Mesodermal cell (in vitro differentiated cells): ENCODE measurements at regions not wholly inside any gene's neighbourhood (a gene's known extent, or its start where the extent isn't known, plus 50 kb on each side); places are given as distances from the start of the nearest gene placed in this dataset.

Source experiments
- H3K27ac ChIP-seq: 2 replicates; pipeline ENCODE4 v1.7.0; 2013; ENCODE audit warnings: mild to moderate bottlenecking, low read depth, low read length, moderate library complexity; ENCODE audit not compliant: severe bottlenecking
- H3K36me3 ChIP-seq: 2 replicates; pipeline ENCODE4 v1.7.1; 2013; ENCODE audit warnings: mild to moderate bottlenecking, low read length, moderate library complexity; ENCODE audit not compliant: control insufficient read depth, insufficient read depth
- H3K4me1 ChIP-seq: one replicate; pipeline ENCODE4 v1.7.1; 2013; ENCODE audit warnings: mild to moderate bottlenecking, low read length; ENCODE audit not compliant: insufficient read depth, control insufficient read depth, poor library complexity, severe bottlenecking
- H3K4me3 ChIP-seq: 2 replicates; pipeline ENCODE4 v1.7.0; 2013; ENCODE audit warnings: low read length, control low read depth, mild to moderate bottlenecking; ENCODE audit not compliant: insufficient read depth, poor library complexity, severe bottlenecking; ENCODE audit errors: extremely low read depth
- H3K9me3 ChIP-seq: 2 replicates; pipeline ENCODE4 v1.7.1; 2013; ENCODE audit warnings: mild to moderate bottlenecking, low read length, moderate library complexity; ENCODE audit not compliant: control insufficient read depth
- WGBS, 2 experiments: methylation state at CpG; one replicate each; pipeline ENCODE4 v1.1.5; 2013; ENCODE audit warnings: missing lambda C conversion rate in 2 of 2; ENCODE audit not compliant: insufficient coverage in 2 of 2; 5-methylcytosine and 5-hydroxymethylcytosine counted together

GRCh38 chr2:204027091-204027490 lies 90.5 kb downstream of the ICOS start:
- WGBS, 2 experiments = 92 to 100% methylated on average over 3 of the region's 3 CpGs
- no peaks in the 10 kb centered on the region for H3K9me3 ChIP-seq
- no peak overlapping the region for H3K27ac ChIP-seq
- no peaks in the 10 kb centered on the region for H3K4me1 ChIP-seq
- H3K4me3 ChIP-seq = no peak overlapping the region
- H3K36me3 ChIP-seq = no peaks in the 10 kb centered on the region

GRCh38 chr2:204030322-204030721 lies 93.8 kb downstream of the ICOS start:
- Histone ChIP-seq H3K9me3 (no peaks in the 10 kb centered on the region), H3K4me1 (no peaks in the 10 kb centered on the region), H3K27ac (no peak overlapping the region), H3K4me3 (no peak overlapping the region), H3K36me3 (no peaks in the 10 kb centered on the region)
- 85 to 100% methylated on average over 1 of the region's 2 CpGs for WGBS, 2 experiments

GRCh38 chr2:204031056-204031455 lies 94.5 kb downstream of the ICOS start:
- Histone ChIP-seq H3K9me3 (no peaks in the 10 kb centered on the region), H3K4me3 (no peak overlapping the region), H3K27ac (no peak overlapping the region), H3K4me1 (no peaks in the 10 kb centered on the region), H3K36me3 (no peaks in the 10 kb centered on the region)
- 74% methylated on average over 2 of the region's 4 CpGs; no CpG with 5 or more reads in 1 of the 2 experiments for WGBS, 2 experiments

GRCh38 chr2:204032301-204032700 lies 95.7 kb downstream of the ICOS start:
- Histone ChIP-seq H3K27ac (no peak overlapping the region), H3K4me3 (no peak overlapping the region), H3K4me1 (no peaks in the 10 kb centered on the region), H3K36me3 (no peaks in the 10 kb centered on the region), H3K9me3 (no peaks in the 10 kb centered on the region)
- no CpG with 5 or more reads among the region's 1 CpG for WGBS, 2 experiments

- Histone ChIP-seq H3K9me3 (no peaks in the 10 kb centered on the region), H3K4me3 (no peak overlapping the region), H3K36me3 (no peaks in the 10 kb centered on the region), H3K4me1 (no peaks in the 10 kb centered on the region), H3K27ac (no peak overlapping the region)
- 97 to 100% methylated on average over 3 to 4 of the region's 8 CpGs for WGBS, 2 experiments
Measured at GRCh38 chr2:204033611-204034495, 97.3 kb downstream of the ICOS start.

GRCh38 chr2:204036706-204037105 lies 100.1 kb downstream of the ICOS start:
- Histone ChIP-seq H3K36me3 (no peaks in the 10 kb centered on the region), H3K9me3 (no peaks in the 10 kb centered on the region), H3K4me1 (no peaks in the 10 kb centered on the region), H3K27ac (no peak overlapping the region), H3K4me3 (no peak overlapping the region)
- WGBS, 2 experiments = no CpG with 5 or more reads among the region's 4 CpGs

GRCh38 chr2:204037286-204037685 lies 100.7 kb downstream of the ICOS start:
- no peak overlapping the region for H3K27ac ChIP-seq
- H3K9me3 ChIP-seq = no peaks in the 10 kb centered on the region
- WGBS, 2 experiments = 100% methylated on average over 2 of the region's 2 CpGs; no CpG with 5 or more reads in 1 of the 2 experiments
- no peaks in the 10 kb centered on the region for H3K36me3 ChIP-seq
- no peak overlapping the region for H3K4me3 ChIP-seq
- no peaks in the 10 kb centered on the region for H3K4me1 ChIP-seq

- H3K4me1 ChIP-seq = no peaks in the 10 kb centered on the region
- no peak overlapping the region for H3K4me3 ChIP-seq
- no peaks in the 10 kb centered on the region for H3K36me3 ChIP-seq
- H3K27ac ChIP-seq = no peak overlapping the region
- H3K9me3 ChIP-seq = no peaks in the 10 kb centered on the region
- WGBS, 2 experiments = 100% methylated on average over 1 of the region's 3 CpGs
Measured at GRCh38 chr2:204039298-204039838, 102.8 kb downstream of the ICOS start.

- H3K4me3 ChIP-seq = no peak overlapping the region
- no peaks in the 10 kb centered on the region for H3K9me3 ChIP-seq
- no peaks in the 10 kb centered on the region for H3K36me3 ChIP-seq
- H3K4me1 ChIP-seq = no peaks in the 10 kb centered on the region
- H3K27ac ChIP-seq = no peak overlapping the region
- 92 to 94% methylated on average over 2 of the region's 3 CpGs for WGBS, 2 experiments
Measured at GRCh38 chr2:204040016-204040415, 103.5 kb downstream of the ICOS start.

GRCh38 chr2:204042401-204042800 lies 105.8 kb downstream of the ICOS start:
- H3K4me3 ChIP-seq = no peak overlapping the region
- no peaks in the 10 kb centered on the region for H3K4me1 ChIP-seq
- H3K27ac ChIP-seq = no peak overlapping the region
- WGBS, 2 experiments = 88 to 100% methylated on average over 1 of the region's 1 CpG
- no peaks in the 10 kb centered on the region for H3K9me3 ChIP-seq
- H3K36me3 ChIP-seq = no peaks in the 10 kb centered on the region

- Histone ChIP-seq H3K4me1 (no peaks in the 10 kb centered on the region), H3K27ac (no peak overlapping the region), H3K9me3 (no peaks in the 10 kb centered on the region), H3K4me3 (no peak overlapping the region), H3K36me3 (no peaks in the 10 kb centered on the region)
- 82 to 100% methylated on average over 1 to 2 of the region's 2 CpGs for WGBS, 2 experiments
Measured at GRCh38 chr2:204046145-204046544, 109.6 kb downstream of the ICOS start.
